ENCODE measurements at regions not wholly inside any gene's neighbourhood (a gene's known extent, or its start where the extent isn't known, plus 50 kb on each side); places are given as distances from the start of the nearest gene placed in this dataset.

- CTCF ChIA-PET: no interaction called here
- Histone ChIP-seq H3K27ac (no peak overlapping the region), H3K4me2 (no peak overlapping the region), H3K4me1 (no peaks in the 10 kb centered on the region), H3K4me3 (no peak overlapping the region), H3K9me3 (no peaks in the 10 kb centered on the region)
- WGBS (ENCODE audit: missing lambda C conversion rate): 0% methylated on average over 2 of the region's 2 CpGs
- DNase-seq (ENCODE audit: low read depth in 1 of 2, low spot score in 1 of 2) (no peak), ATAC-seq (no peak), FAIRE-seq (no peak)
- TF ChIP-seq ELK1 (IDR thresholded peaks at IDR 0.05; ENCODE audit: low read depth, low read length) (no peak), FOSL2 (IDR thresholded peaks at IDR 0.05) (no peak), FOSL2 (CRISPR knock-in tag; IDR thresholded peaks at IDR 0.05) (no peak), ATOH8 (CRISPR knock-in tag; IDR thresholded peaks at IDR 0.05; ENCODE audit: low read depth) (no peak), MYC (IDR thresholded peaks at IDR 0.05; ENCODE audit: borderline replicate concordance, low read length) (no peak), ZFP36 (IDR thresholded peaks at IDR 0.05; ENCODE audit: borderline replicate concordance, partially characterized antibody) (no peak), CHD4 (IDR thresholded peaks at IDR 0.05; ENCODE audit: borderline replicate concordance) (no peak), MAZ (IDR thresholded peaks at IDR 0.05; ENCODE audit: borderline replicate concordance, low read depth, low read length) (no peak), CBX8 (IDR thresholded peaks at IDR 0.05) (no peak), CTCF (IDR thresholded peaks at IDR 0.05) (no peak), ZSCAN20 (CRISPR knock-in tag; IDR thresholded peaks at IDR 0.05) (no peak), KDM5A (IDR thresholded peaks at IDR 0.05) (no peak), RAD21 (conservative IDR thresholded peaks at IDR 0.05 in 1 of 2, IDR thresholded peaks at IDR 0.05 in 1 of 2) (no peak), REST (IDR thresholded peaks at IDR 0.05) (no peak), HEYL (CRISPR knock-in tag; IDR thresholded peaks at IDR 0.05) (no peak), MAFK (IDR thresholded peaks at IDR 0.05; ENCODE audit: partially characterized antibody) (no peak), RCOR1 (IDR thresholded peaks at IDR 0.05; ENCODE audit: low read depth, low read length) (no peak), EP300 (IDR thresholded peaks at IDR 0.05) (no peak)
- TF ChIP-seq, protein P1, sequence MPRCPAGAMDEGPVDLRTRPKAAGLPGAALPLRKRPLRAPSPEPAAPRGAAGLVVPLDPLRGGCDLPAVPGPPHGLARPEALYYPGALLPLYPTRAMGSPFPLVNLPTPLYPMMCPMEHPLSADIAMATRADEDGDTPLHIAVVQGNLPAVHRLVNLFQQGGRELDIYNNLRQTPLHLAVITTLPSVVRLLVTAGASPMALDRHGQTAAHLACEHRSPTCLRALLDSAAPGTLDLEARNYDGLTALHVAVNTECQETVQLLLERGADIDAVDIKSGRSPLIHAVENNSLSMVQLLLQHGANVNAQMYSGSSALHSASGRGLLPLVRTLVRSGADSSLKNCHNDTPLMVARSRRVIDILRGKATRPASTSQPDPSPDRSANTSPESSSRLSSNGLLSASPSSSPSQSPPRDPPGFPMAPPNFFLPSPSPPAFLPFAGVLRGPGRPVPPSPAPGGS (IDR thresholded peaks at IDR 0.05): no peak
- TF ChIP-seq, protein P2, sequence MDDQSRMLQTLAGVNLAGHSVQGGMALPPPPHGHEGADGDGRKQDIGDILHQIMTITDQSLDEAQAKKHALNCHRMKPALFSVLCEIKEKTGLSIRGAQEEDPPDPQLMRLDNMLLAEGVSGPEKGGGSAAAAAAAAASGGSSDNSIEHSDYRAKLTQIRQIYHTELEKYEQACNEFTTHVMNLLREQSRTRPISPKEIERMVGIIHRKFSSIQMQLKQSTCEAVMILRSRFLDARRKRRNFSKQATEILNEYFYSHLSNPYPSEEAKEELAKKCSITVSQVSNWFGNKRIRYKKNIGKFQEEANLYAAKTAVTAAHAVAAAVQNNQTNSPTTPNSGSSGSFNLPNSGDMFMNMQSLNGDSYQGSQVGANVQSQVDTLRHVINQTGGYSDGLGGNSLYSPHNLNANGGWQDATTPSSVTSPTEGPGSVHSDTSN (IDR thresholded peaks at IDR 0.05): no peak
- TF ChIP-seq, protein P3, sequence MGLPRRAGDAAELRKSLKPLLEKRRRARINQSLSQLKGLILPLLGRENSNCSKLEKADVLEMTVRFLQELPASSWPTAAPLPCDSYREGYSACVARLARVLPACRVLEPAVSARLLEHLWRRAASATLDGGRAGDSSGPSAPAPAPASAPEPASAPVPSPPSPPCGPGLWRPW (IDR thresholded peaks at IDR 0.05): no peak
- POLR2A ChIA-PET: no interaction called here
These were observed 212.7 kb downstream of the SOX3 start for GRCh38 chrX:140292188-140292587.

Data from A549 (cell line).